NCI-H510A (cell line): ENCODE measurements at regions not wholly inside any gene's neighbourhood (a gene's known extent, or its start where the extent isn't known, plus 50 kb on each side); places are given as distances from the start of the nearest gene placed in this dataset.

ENCODE experiments used
- DNase-seq: peaks from one replicate; lab custom pipeline; 2025; lab: John Stamatoyannopoulos, UW

GRCh38 chr5:52725808-52726207 is 61.9 kb upstream of the ITGA1 start:
- no peak for DNase-seq

GRCh38 chr5:52727020-52727419 is 60.7 kb upstream of the ITGA1 start:
- DNase-seq, result no peak

- DNase-seq, result no peak
Observed at GRCh38 chr5:52727576-52727975, 60.1 kb upstream of the ITGA1 start.

GRCh38 chr5:52728224-52728623 is 59.5 kb upstream of the ITGA1 start:
- no peak for DNase-seq

- no peak for DNase-seq
Observed at GRCh38 chr5:52728686-52729085, 59.0 kb upstream of the ITGA1 start.

GRCh38 chr5:52731274-52732027 is 56.3 kb upstream of the ITGA1 start:
- DNase-seq, result no peak

- no peak for DNase-seq
Observed at GRCh38 chr5:52734557-52734956, 53.2 kb upstream of the ITGA1 start.

GRCh38 chr5:52735139-52735538 is 52.6 kb upstream of the ITGA1 start:
- DNase-seq, result no peak
